AML-193 (cell line): ENCODE measurements at regions not wholly inside any gene's neighbourhood (a gene's known extent, or its start where the extent isn't known, plus 50 kb on each side); places are given as distances from the start of the nearest gene placed in this dataset.
"Not testable (repeated sequence)": the region's sequence is repeated elsewhere in the genome, so short reads cannot be mapped to it uniquely, and the experiment has no call there.

Experiments
- DNase-seq, 2 experiments: peaks; one replicate each; lab custom pipeline; 2025; lab: John Stamatoyannopoulos, UW

GRCh38 chrX:129361576-129361975, 161.7 kb downstream of the SMARCA1 start:
- no peak for DNase-seq

GRCh38 chrX:129360175-129360574, 163.1 kb downstream of the SMARCA1 start:
- peak; percentile 4 to 23 for DNase-seq

GRCh38 chrX:129359269-129359668, 164.0 kb downstream of the SMARCA1 start:
- DNase-seq = peak in 1 of 2 experiments; percentile 0

GRCh38 chrX:129357428-129357827, 165.9 kb downstream of the SMARCA1 start:
- not testable (repeated sequence) for DNase-seq

GRCh38 chrX:129347291-129347690, 176.0 kb downstream of the SMARCA1 start:
- DNase-seq = no peak

GRCh38 chrX:129346574-129346973, 176.7 kb downstream of the SMARCA1 start:
- no peak for DNase-seq

GRCh38 chrX:129337264-129337663, 186.0 kb downstream of the SMARCA1 start:
- not testable (repeated sequence) for DNase-seq

- DNase-seq = no peak
Measured at GRCh38 chrX:129323115-129323514, 200.2 kb downstream of the SMARCA1 start.

- peak in 1 of 2 experiments; percentile 1 for DNase-seq
Measured at GRCh38 chrX:129318375-129318774, 204.9 kb downstream of the SMARCA1 start.

- DNase-seq = no peak
Measured at GRCh38 chrX:129316461-129316860, 206.8 kb downstream of the SMARCA1 start.

- DNase-seq = no peak
Measured at GRCh38 chrX:129310000-129310399, 213.3 kb downstream of the SMARCA1 start.

GRCh38 chrX:129262912-129263311, 260.4 kb downstream of the SMARCA1 start:
- DNase-seq = no peak

GRCh38 chrX:129255516-129255915, 267.8 kb downstream of the SMARCA1 start:
- DNase-seq = not testable (repeated sequence)

- DNase-seq = no peak
Measured at GRCh38 chrX:129249563-129249962, 273.7 kb downstream of the SMARCA1 start.

GRCh38 chrX:129247642-129248041, 275.6 kb downstream of the SMARCA1 start:
- no peak for DNase-seq

GRCh38 chrX:129239371-129239770, 283.9 kb downstream of the SMARCA1 start:
- no peak for DNase-seq

- no peak for DNase-seq
Measured at GRCh38 chrX:129238011-129238410, 285.3 kb downstream of the SMARCA1 start.

- DNase-seq = no peak
Measured at GRCh38 chrX:129235903-129236302, 287.4 kb downstream of the SMARCA1 start.

GRCh38 chrX:129233786-129234185, 289.5 kb downstream of the SMARCA1 start:
- DNase-seq = no peak

GRCh38 chrX:129230850-129231512, 292.3 kb downstream of the SMARCA1 start:
- no peak for DNase-seq

- no peak for DNase-seq
Measured at GRCh38 chrX:129230168-129230567, 293.1 kb downstream of the SMARCA1 start.

GRCh38 chrX:129227366-129227765, 295.9 kb downstream of the SMARCA1 start:
- DNase-seq = no peak

- DNase-seq = no peak
Measured at GRCh38 chrX:129193357-129193756, 329.9 kb downstream of the SMARCA1 start.

- DNase-seq = no peak
Measured at GRCh38 chrX:129188231-129188630, 335.1 kb downstream of the SMARCA1 start.
